ENCODE measurements at regions not wholly inside any gene's neighbourhood (a gene's known extent, or its start where the extent isn't known, plus 50 kb on each side); places are given as distances from the start of the nearest gene placed in this dataset.

DNA sequence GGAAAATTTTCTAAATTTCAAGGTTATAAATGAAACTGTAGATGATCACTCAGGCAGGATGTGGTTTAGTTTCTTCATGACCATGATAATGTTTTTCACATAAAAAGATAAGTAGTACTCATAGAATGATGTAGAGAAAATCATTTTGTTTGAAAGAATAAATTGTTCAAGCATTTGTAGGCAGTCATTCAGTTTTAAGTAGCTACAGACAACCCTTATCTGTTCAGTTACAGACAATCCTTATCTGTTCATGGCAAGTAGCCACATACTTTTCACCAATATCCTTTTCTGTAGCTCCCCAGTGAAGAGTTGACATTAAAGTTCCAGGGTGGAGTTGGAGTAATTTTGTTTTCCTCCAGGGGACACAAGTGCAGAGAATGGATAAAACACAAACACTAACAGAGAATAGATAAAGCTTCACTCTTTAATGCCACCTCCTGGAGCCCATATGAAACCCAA, 278.1 kb upstream of the TNC start:
- H3K4me3 ChIP-seq, result no peak overlapping the region
- no peaks in the 10 kb centered on the region for H3K9me3 ChIP-seq (ENCODE audit: low read depth)
- H3K4me2 ChIP-seq, result no peak overlapping the region
- H4K20me1 ChIP-seq (ENCODE audit: insufficient read depth, poor library complexity, severe bottlenecking), result no peaks in the 10 kb centered on the region
- DNase-seq (ENCODE audit: low spot score), result no peak
- no peaks in the 10 kb centered on the region for H3K27me3 ChIP-seq
- peak overlapping the region; percentile 33 for H3K27ac ChIP-seq
- no peaks in the 10 kb centered on the region for H3K79me2 ChIP-seq
- TF ChIP-seq, protein P1, sequence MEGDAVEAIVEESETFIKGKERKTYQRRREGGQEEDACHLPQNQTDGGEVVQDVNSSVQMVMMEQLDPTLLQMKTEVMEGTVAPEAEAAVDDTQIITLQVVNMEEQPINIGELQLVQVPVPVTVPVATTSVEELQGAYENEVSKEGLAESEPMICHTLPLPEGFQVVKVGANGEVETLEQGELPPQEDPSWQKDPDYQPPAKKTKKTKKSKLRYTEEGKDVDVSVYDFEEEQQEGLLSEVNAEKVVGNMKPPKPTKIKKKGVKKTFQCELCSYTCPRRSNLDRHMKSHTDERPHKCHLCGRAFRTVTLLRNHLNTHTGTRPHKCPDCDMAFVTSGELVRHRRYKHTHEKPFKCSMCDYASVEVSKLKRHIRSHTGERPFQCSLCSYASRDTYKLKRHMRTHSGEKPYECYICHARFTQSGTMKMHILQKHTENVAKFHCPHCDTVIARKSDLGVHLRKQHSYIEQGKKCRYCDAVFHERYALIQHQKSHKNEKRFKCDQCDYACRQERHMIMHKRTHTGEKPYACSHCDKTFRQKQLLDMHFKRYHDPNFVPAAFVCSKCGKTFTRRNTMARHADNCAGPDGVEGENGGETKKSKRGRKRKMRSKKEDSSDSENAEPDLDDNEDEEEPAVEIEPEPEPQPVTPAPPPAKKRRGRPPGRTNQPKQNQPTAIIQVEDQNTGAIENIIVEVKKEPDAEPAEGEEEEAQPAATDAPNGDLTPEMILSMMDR (IDR thresholded peaks at IDR 0.05; ENCODE audit: poor library complexity), result no peak
- TF ChIP-seq EZH2 (IDR thresholded peaks at IDR 0.05; ENCODE audit: borderline replicate concordance) (no peak), EZH2phosphoT487 (IDR thresholded peaks at IDR 0.05; ENCODE audit: low read depth, severe bottlenecking, unreplicated experiment) (no peak)
- no peaks in the 10 kb centered on the region for H3K36me3 ChIP-seq (replicated peaks; ENCODE audit: insufficient read depth, low read depth)
- H3K4me1 ChIP-seq (ENCODE audit: insufficient read depth), result peaks cover 14% of the 10 kb centered on the region
- H3K9me2 ChIP-seq (replicated peaks; ENCODE audit: insufficient read depth), result no peaks in the 10 kb centered on the region
- H2AFZ ChIP-seq, result no peak overlapping the region

DNA sequence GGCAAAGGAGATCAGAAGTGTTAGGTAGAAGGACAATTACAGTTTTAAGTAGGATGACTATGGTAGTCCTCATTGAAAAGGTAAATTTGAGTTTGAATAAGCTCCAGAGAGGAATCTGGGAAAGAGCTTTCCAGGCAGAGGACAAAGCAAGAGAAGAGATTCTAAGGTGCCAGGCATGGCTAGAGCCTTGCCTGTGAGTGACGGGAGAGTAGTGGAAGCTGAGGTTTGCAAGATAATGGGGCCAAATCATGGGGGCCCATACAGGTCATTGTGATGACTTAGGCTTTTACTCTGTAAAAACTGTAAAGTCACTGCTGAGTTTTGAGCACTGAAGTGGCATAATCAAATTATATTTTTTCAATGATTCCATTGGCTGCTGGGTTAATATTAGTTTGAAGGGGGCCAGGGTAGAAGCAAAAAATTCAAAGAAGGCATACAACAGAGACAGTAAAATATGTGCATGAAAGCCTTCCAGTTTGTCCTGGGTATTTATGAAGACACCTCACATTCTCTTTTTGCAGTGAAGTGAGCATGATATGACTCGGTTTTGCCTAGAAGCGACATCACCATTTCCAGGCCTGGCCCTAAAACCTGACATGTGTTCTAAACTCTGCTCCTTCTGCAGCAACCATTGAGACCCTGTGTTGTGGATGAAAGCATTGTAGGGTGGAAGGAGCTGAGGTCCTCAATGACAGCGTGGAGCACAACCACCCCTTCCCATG, 279.8 kb upstream of the TNC start:
- Histone ChIP-seq H3K27me3 (no peaks in the 10 kb centered on the region), H3K36me3 (replicated peaks; ENCODE audit: insufficient read depth, low read depth) (no peaks in the 10 kb centered on the region), H3K4me2 (no peak overlapping the region), H3K27ac (no peak overlapping the region), H3K4me3 (no peak overlapping the region), H3K4me1 (ENCODE audit: insufficient read depth) (peaks cover 14% of the 10 kb centered on the region), H2AFZ (no peak overlapping the region), H3K79me2 (no peaks in the 10 kb centered on the region), H3K9me2 (replicated peaks; ENCODE audit: insufficient read depth) (no peaks in the 10 kb centered on the region), H3K9me3 (ENCODE audit: low read depth) (no peaks in the 10 kb centered on the region), H4K20me1 (ENCODE audit: insufficient read depth, poor library complexity, severe bottlenecking) (no peaks in the 10 kb centered on the region)
- 93% methylated on average over 4 of the region's 4 CpGs for WGBS (ENCODE audit: low lambda C conversion rate, missing lambda C conversion rate)
- no peak for TF ChIP-seq EZH2 (IDR thresholded peaks at IDR 0.05; ENCODE audit: borderline replicate concordance)
- TF ChIP-seq, protein P1 (IDR thresholded peaks at IDR 0.05; ENCODE audit: poor library complexity), result no peak
- no peak for TF ChIP-seq EZH2phosphoT487 (IDR thresholded peaks at IDR 0.05; ENCODE audit: low read depth, severe bottlenecking, unreplicated experiment)
- no peak for DNase-seq (ENCODE audit: low spot score)

DNA sequence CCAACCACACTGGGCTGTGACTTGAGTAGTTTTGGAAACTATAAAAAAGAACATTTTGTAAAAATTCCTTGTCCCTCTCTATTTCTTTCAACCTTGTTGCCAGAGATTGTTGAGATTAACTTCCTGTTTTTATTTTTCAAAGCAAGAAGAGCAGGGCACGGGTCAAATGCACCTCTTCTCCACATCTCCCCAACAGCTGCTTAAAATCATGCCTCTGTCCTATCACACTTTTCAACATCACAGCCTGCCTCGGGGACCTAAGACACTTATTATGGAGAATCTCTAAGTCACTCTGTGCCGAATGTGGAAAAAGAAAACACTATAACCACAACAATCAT, 280.3 kb upstream of the TNC start:
- Histone ChIP-seq H3K4me2 (no peak overlapping the region), H2AFZ (no peak overlapping the region), H3K4me3 (no peak overlapping the region), H3K79me2 (no peaks in the 10 kb centered on the region), H3K9me3 (ENCODE audit: low read depth) (no peaks in the 10 kb centered on the region), H3K27me3 (no peaks in the 10 kb centered on the region), H3K27ac (no peak overlapping the region), H3K9me2 (replicated peaks; ENCODE audit: insufficient read depth) (no peaks in the 10 kb centered on the region), H3K36me3 (replicated peaks; ENCODE audit: insufficient read depth, low read depth) (no peaks in the 10 kb centered on the region), H4K20me1 (ENCODE audit: insufficient read depth, poor library complexity, severe bottlenecking) (no peaks in the 10 kb centered on the region), H3K4me1 (ENCODE audit: insufficient read depth) (peaks cover 14% of the 10 kb centered on the region)
- no peak for DNase-seq (ENCODE audit: low spot score)
- TF ChIP-seq, protein P1 (IDR thresholded peaks at IDR 0.05; ENCODE audit: poor library complexity), result no peak
- no peak for TF ChIP-seq EZH2 (IDR thresholded peaks at IDR 0.05; ENCODE audit: borderline replicate concordance)
- no peak for TF ChIP-seq EZH2phosphoT487 (IDR thresholded peaks at IDR 0.05; ENCODE audit: low read depth, severe bottlenecking, unreplicated experiment)
- 63% methylated on average over 3 of the region's 3 CpGs for WGBS (ENCODE audit: low lambda C conversion rate, missing lambda C conversion rate)
